ENCODE measurements at regions not wholly inside any gene's neighbourhood (a gene's known extent, or its start where the extent isn't known, plus 50 kb on each side); places are given as distances from the start of the nearest gene placed in this dataset.

DNA sequence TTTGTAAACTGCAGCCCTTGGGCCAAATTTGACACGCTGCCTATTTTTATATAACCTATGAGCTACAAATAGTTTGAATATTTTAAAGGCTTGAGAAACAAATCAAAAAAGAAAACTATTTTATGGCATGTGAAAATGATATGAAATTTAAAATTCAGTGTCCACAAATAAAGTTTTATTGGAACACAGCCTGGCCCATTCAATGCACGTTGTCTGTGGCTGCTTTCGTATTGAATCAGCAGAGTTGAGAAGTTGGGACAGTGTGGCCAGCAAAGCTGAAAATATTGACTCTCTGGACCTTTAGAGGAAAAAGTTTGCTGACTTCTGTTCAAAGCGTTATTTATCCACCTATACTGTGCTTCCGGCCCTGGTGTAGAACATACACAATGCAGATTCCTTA is 654.2 kb downstream of the MED13L start:
- TF ChIP-seq, protein P1, sequence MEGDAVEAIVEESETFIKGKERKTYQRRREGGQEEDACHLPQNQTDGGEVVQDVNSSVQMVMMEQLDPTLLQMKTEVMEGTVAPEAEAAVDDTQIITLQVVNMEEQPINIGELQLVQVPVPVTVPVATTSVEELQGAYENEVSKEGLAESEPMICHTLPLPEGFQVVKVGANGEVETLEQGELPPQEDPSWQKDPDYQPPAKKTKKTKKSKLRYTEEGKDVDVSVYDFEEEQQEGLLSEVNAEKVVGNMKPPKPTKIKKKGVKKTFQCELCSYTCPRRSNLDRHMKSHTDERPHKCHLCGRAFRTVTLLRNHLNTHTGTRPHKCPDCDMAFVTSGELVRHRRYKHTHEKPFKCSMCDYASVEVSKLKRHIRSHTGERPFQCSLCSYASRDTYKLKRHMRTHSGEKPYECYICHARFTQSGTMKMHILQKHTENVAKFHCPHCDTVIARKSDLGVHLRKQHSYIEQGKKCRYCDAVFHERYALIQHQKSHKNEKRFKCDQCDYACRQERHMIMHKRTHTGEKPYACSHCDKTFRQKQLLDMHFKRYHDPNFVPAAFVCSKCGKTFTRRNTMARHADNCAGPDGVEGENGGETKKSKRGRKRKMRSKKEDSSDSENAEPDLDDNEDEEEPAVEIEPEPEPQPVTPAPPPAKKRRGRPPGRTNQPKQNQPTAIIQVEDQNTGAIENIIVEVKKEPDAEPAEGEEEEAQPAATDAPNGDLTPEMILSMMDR (IDR thresholded peaks at IDR 0.05 in 4 of 5, conservative IDR thresholded peaks at IDR 0.05 in 1 of 5) = no peak
- TF ChIP-seq POLR2A (IDR thresholded peaks at IDR 0.05) = no peak

Measured in gastrocnemius medialis (tissue), 4 donors.